A673 (cell line): ENCODE measurements at regions not wholly inside any gene's neighbourhood (a gene's known extent, or its start where the extent isn't known, plus 50 kb on each side); places are given as distances from the start of the nearest gene placed in this dataset.

Experiments used
- BruUV-seq: library from RNA; stranded (reverse); fragments of 400-500 nt; replicated peaks from 2 replicates; lab custom pipeline; 2021; lab: Mats Ljungman, UMichigan
- CTCF ChIA-PET: fragments of 300-600 bp; sonication (Branson Sonifier 250); formaldehyde crosslinking; loops from one replicate; lab custom pipeline; 2022; ENCODE audit warnings: antibody characterized with exemption; lab: Charles Lee
- POLR2A ChIA-PET: fragments of 300-600 bp; sonication (Branson Sonifier 250); formaldehyde crosslinking; loops from one replicate; lab custom pipeline; 2022; ENCODE audit warnings: antibody characterized with exemption; ENCODE audit not compliant: low non-redundant PET; lab: Charles Lee
- DNase-seq: peaks from one replicate; pipeline ENCODE4 v3.0.0-alpha.2; 2015; ENCODE audit warnings: low spot score
- H3K27ac ChIP-seq: fragments of 200-600 bp; sonication (generic); 2 replicates; pipeline ENCODE4 v1.5.1; 2016; ENCODE audit warnings: mixed run types, low read depth, mild to moderate bottlenecking, mixed read lengths, antibody characterized with exemption, low read length; ENCODE audit not compliant: poor library complexity, severe bottlenecking
- H3K27me3 ChIP-seq: fragments of 200-600 bp; sonication (generic); replicated peaks from 2 replicates; pipeline ENCODE4 v1.6.1; 2017; ENCODE audit warnings: mixed run types, low read depth, mild to moderate bottlenecking, mixed read lengths, antibody characterized with exemption, low read length; ENCODE audit not compliant: insufficient read depth, poor library complexity
- H3K36me3 ChIP-seq: fragments of 200-600 bp; sonication (generic); 2 replicates; pipeline ENCODE4 v1.6.1; 2016; ENCODE audit warnings: mixed run types, mild to moderate bottlenecking, mixed read lengths, antibody characterized with exemption, low read length; ENCODE audit not compliant: insufficient read depth, poor library complexity, severe bottlenecking
- H3K4me1 ChIP-seq: fragments of 200-600 bp; sonication (generic); 2 replicates; pipeline ENCODE4 v1.6.1; 2017; ENCODE audit warnings: mixed run types, mild to moderate bottlenecking, mixed read lengths, antibody characterized with exemption, low read length; ENCODE audit not compliant: insufficient read depth, poor library complexity, severe bottlenecking
- H3K4me3 ChIP-seq: fragments of 200-600 bp; sonication (generic); 2 replicates; pipeline ENCODE4 v1.5.1; 2016; ENCODE audit warnings: low read depth, mixed run types, mild to moderate bottlenecking, mixed read lengths, low read length; ENCODE audit not compliant: poor library complexity, severe bottlenecking
- H3K9me3 ChIP-seq: fragments of 200-600 bp; sonication (generic); 2 replicates; pipeline ENCODE4 v1.6.1; 2016; ENCODE audit warnings: mixed run types, low read depth, mild to moderate bottlenecking, mixed read lengths, antibody characterized with exemption, low read length; ENCODE audit not compliant: poor library complexity, severe bottlenecking
- CTCF ChIP-seq: fragments of 300-800, 200-600 bp; sonication (generic); conservative IDR thresholded peaks from 2 replicates; pipeline ENCODE4 v1.5.1; 2017; ENCODE audit warnings: low read depth, mild to moderate bottlenecking, antibody characterized with exemption, low read length, moderate library complexity, mixed read lengths
- EZH2 ChIP-seq: fragments of 200-600 bp; sonication (generic); IDR thresholded peaks from 2 replicates; pipeline ENCODE4 v1.6.1; 2017; ENCODE audit warnings: borderline replicate concordance, low read depth, mild to moderate bottlenecking, mixed read lengths, antibody characterized with exemption, low read length; ENCODE audit not compliant: poor library complexity, severe bottlenecking
- intact Hi-C: fragments of 100-400 bp; cut with micrococcal nuclease; formaldehyde crosslinking; loops from one replicate; pipeline ENCODE4 v1.10.0; 2022; ENCODE audit not compliant: unreplicated experiment

- DNase-seq, result no peak
- no peak for TF ChIP-seq EZH2
- no peak for TF ChIP-seq CTCF
- Histone ChIP-seq H3K4me3 (no peak overlapping the region), H3K27ac (no peak overlapping the region), H3K36me3 (no peaks in the 10 kb centered on the region), H3K4me1 (peaks cover 4% of the 10 kb centered on the region), H3K9me3 (no peaks in the 10 kb centered on the region), H3K27me3 (no peaks in the 10 kb centered on the region)
- ChIA-PET POLR2A (no interaction called here), CTCF (no interaction called here)
- BruUV-seq, result no TSS peak
- intact Hi-C loops, result no loop called here
Observed at GRCh38 chr3:157840564-157840963, 265.7 kb downstream of the SHOX2 start.

GRCh38 chr3:157838457-157838856, 267.8 kb downstream of the SHOX2 start:
- H3K4me3 ChIP-seq, result no peak overlapping the region
- intact Hi-C loops, result no loop called here
- no peaks in the 10 kb centered on the region for H3K9me3 ChIP-seq
- CTCF ChIA-PET, result no interaction called here
- no peak for DNase-seq
- no peak for TF ChIP-seq CTCF
- TF ChIP-seq EZH2, result no peak
- no TSS peak for BruUV-seq
- POLR2A ChIA-PET, result no interaction called here
- no peaks in the 10 kb centered on the region for H3K27me3 ChIP-seq
- H3K36me3 ChIP-seq, result no peaks in the 10 kb centered on the region
- no peak overlapping the region for H3K27ac ChIP-seq
- no peaks in the 10 kb centered on the region for H3K4me1 ChIP-seq

GRCh38 chr3:157837336-157837735, 268.9 kb downstream of the SHOX2 start:
- Histone ChIP-seq H3K27me3 (no peaks in the 10 kb centered on the region), H3K4me1 (no peaks in the 10 kb centered on the region), H3K9me3 (no peaks in the 10 kb centered on the region), H3K27ac (no peak overlapping the region), H3K4me3 (no peak overlapping the region), H3K36me3 (no peaks in the 10 kb centered on the region)
- no TSS peak for BruUV-seq
- DNase-seq, result no peak
- TF ChIP-seq EZH2 (no peak), CTCF (no peak)
- ChIA-PET POLR2A (no interaction called here), CTCF (no interaction called here)
- intact Hi-C loops, result no loop called here
